MM.1S (cell line): ENCODE measurements at regions not wholly inside any gene's neighbourhood (a gene's known extent, or its start where the extent isn't known, plus 50 kb on each side); places are given as distances from the start of the nearest gene placed in this dataset.

Experiments used
- EZH2 ChIP-seq: fragments of 300-600 bp; sonication (generic); optimal IDR thresholded peaks from 2 replicates; pipeline ENCODE3; 2017; ENCODE audit warnings: low read depth, mild to moderate bottlenecking, antibody characterized with exemption, low read length, mixed read lengths
- EZH2phosphoT487 ChIP-seq: fragments of 300-600 bp; sonication (generic); IDR thresholded peaks from 2 replicates; pipeline ENCODE4 v1.6.1; 2018; ENCODE audit warnings: antibody characterized with exemption, low read length
- TF ChIP-seq, protein P1 (sequence below): fragments of 300-600 bp; sonication (generic); IDR thresholded peaks from 2 replicates; pipeline ENCODE4 v1.5.1; 2016; ENCODE audit warnings: antibody characterized with exemption, low read length, mixed read lengths

GRCh38 chr10:31083765-31084184, 52.1 kb upstream of the ZNF438 start:
- TF ChIP-seq, protein P1, sequence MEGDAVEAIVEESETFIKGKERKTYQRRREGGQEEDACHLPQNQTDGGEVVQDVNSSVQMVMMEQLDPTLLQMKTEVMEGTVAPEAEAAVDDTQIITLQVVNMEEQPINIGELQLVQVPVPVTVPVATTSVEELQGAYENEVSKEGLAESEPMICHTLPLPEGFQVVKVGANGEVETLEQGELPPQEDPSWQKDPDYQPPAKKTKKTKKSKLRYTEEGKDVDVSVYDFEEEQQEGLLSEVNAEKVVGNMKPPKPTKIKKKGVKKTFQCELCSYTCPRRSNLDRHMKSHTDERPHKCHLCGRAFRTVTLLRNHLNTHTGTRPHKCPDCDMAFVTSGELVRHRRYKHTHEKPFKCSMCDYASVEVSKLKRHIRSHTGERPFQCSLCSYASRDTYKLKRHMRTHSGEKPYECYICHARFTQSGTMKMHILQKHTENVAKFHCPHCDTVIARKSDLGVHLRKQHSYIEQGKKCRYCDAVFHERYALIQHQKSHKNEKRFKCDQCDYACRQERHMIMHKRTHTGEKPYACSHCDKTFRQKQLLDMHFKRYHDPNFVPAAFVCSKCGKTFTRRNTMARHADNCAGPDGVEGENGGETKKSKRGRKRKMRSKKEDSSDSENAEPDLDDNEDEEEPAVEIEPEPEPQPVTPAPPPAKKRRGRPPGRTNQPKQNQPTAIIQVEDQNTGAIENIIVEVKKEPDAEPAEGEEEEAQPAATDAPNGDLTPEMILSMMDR: peak; percentile 66
- TF ChIP-seq EZH2 (no peak), EZH2phosphoT487 (no peak)
